WTC11 (cell line): ENCODE measurements at regions not wholly inside any gene's neighbourhood (a gene's known extent, or its start where the extent isn't known, plus 50 kb on each side); places are given as distances from the start of the nearest gene placed in this dataset.

Source experiments
- ATAC-seq: fragments of 200-7000 bp; cut with Tn5 transposase; 2 replicates; pipeline ENCODE4 v1.10.0; 2021; ENCODE audit warnings: mild to moderate bottlenecking, moderate library complexity
- CTCF ChIA-PET: fragments of 300-600 bp; sonication (Branson Sonifier 250); formaldehyde crosslinking; loops from one replicate; lab custom pipeline; 2021; ENCODE audit warnings: antibody characterized with exemption; lab: Charles Lee
- POLR2A ChIA-PET: fragments of 350-600 bp; sonication (Branson Sonifier 250); formaldehyde crosslinking; loops from one replicate; lab custom pipeline; 2021; ENCODE audit warnings: antibody characterized with exemption; lab: Charles Lee
- DNase-seq: peaks from one replicate; pipeline ENCODE4 v3.0.0; 2021; ENCODE audit warnings: low spot score
- H3K27ac Mint-ChIP-seq: 2 replicates; pipeline ENCODE4 v1.8.0; 2021; ENCODE audit warnings: mixed read lengths
- H3K27me3 Mint-ChIP-seq: 2 replicates; pipeline ENCODE4 v1.8.0; 2021; ENCODE audit warnings: low read depth, mild to moderate bottlenecking, moderate library complexity, mixed read lengths
- H3K36me3 Mint-ChIP-seq: 2 replicates; pipeline ENCODE4 v1.8.0; 2021; ENCODE audit warnings: mixed read lengths
- H3K4me1 Mint-ChIP-seq: 2 replicates; pipeline ENCODE4 v1.8.0; 2022; ENCODE audit warnings: mixed read lengths
- H3K4me3 Mint-ChIP-seq: 2 replicates; pipeline ENCODE4 v1.8.0; 2021; ENCODE audit warnings: mild to moderate bottlenecking, moderate library complexity, mixed read lengths
- H3K9me3 Mint-ChIP-seq: 2 replicates; pipeline ENCODE4 v1.8.0; 2021; ENCODE audit warnings: mixed read lengths
- ATF1 ChIP-seq: sonication (generic); formaldehyde crosslinking; IDR thresholded peaks from 2 replicates; pipeline ENCODE4 v1.8.1; 2023; ENCODE audit warnings: mild to moderate bottlenecking, moderate library complexity, missing genetic modification reagents
- CDX4 ChIP-seq: fragments of 250-450 bp; sonication (Bioruptor Pico); IDR thresholded peaks from 2 replicates; pipeline ENCODE4 v1.9.0; 2021; ENCODE audit warnings: moderate library complexity, mild to moderate bottlenecking, inconsistent platforms, borderline replicate concordance
- E2F1 ChIP-seq: sonication (generic); formaldehyde crosslinking; IDR thresholded peaks from 2 replicates; pipeline ENCODE4 v1.8.0; 2022; ENCODE audit warnings: mild to moderate bottlenecking, missing genetic modification reagents
- E2F4 ChIP-seq: sonication (generic); formaldehyde crosslinking; IDR thresholded peaks from 2 replicates; pipeline ENCODE4 v1.8.1; 2022; ENCODE audit warnings: low read depth, mild to moderate bottlenecking, moderate library complexity, missing genetic modification reagents, borderline replicate concordance
- FOXP4 ChIP-seq: sonication (generic); formaldehyde crosslinking; IDR thresholded peaks from 2 replicates; pipeline ENCODE4 v1.8.0; 2022; ENCODE audit warnings: mild to moderate bottlenecking, missing genetic modification reagents
- GTF2I ChIP-seq: fragments of 250-450 bp; sonication (Bioruptor Pico); conservative IDR thresholded peaks from 2 replicates; pipeline ENCODE4 v1.4.0; 2021; ENCODE audit warnings: mild to moderate bottlenecking
- HMGXB4 ChIP-seq: sonication (generic); formaldehyde crosslinking; IDR thresholded peaks from 2 replicates; pipeline ENCODE4 v1.8.1; 2023; ENCODE audit warnings: mild to moderate bottlenecking, moderate library complexity, missing genetic modification reagents
- MLX ChIP-seq: sonication (generic); formaldehyde crosslinking; IDR thresholded peaks from 2 replicates; pipeline ENCODE4 v1.8.1; 2023; ENCODE audit warnings: mild to moderate bottlenecking, missing genetic modification reagents, moderate library complexity
- MYBL2 ChIP-seq: sonication (generic); formaldehyde crosslinking; IDR thresholded peaks from 2 replicates; pipeline ENCODE4 v1.8.1; 2023; ENCODE audit warnings: mild to moderate bottlenecking, moderate library complexity, missing genetic modification reagents
- PRRX2 ChIP-seq: fragments of 250-450 bp; sonication (Bioruptor Pico); IDR thresholded peaks from 2 replicates; pipeline ENCODE4 v1.8.0; 2021; ENCODE audit warnings: mild to moderate bottlenecking
- SOX15 ChIP-seq: fragments of 250-450 bp; sonication (Bioruptor Pico); IDR thresholded peaks from 2 replicates; pipeline ENCODE4 v1.9.0; 2021; ENCODE audit warnings: mild to moderate bottlenecking
- ZNF121 ChIP-seq: sonication (generic); formaldehyde crosslinking; IDR thresholded peaks from 2 replicates; pipeline ENCODE4 v1.8.0; 2023; ENCODE audit warnings: missing genetic modification reagents
- ZNF425 ChIP-seq: fragments of 250-450 bp; sonication (Bioruptor Pico); conservative IDR thresholded peaks from 2 replicates; pipeline ENCODE4 v1.9.0; 2021; ENCODE audit warnings: mild to moderate bottlenecking
- ZNF532 ChIP-seq: fragments of 250-450 bp; sonication (Bioruptor Pico); IDR thresholded peaks from 2 replicates; pipeline ENCODE4 v1.9.0; 2021; ENCODE audit warnings: mild to moderate bottlenecking, borderline replicate concordance

- Mint-ChIP-seq H3K36me3 (no peaks in the 10 kb centered on the region), H3K27me3 (no peaks in the 10 kb centered on the region), H3K4me1 (peaks cover 5% of the 10 kb centered on the region; the same call in 1 of the 2 replicates), H3K4me3 (no peak overlapping the region), H3K27ac (no peak overlapping the region), H3K9me3 (no peaks in the 10 kb centered on the region)
- CTCF ChIA-PET: no interaction called here
- POLR2A ChIA-PET: no interaction called here
- TF ChIP-seq PRRX2 (CRISPR knock-in tag) (no peak), MYBL2 (CRISPR knock-in tag) (no peak), E2F4 (CRISPR knock-in tag) (no peak), E2F1 (CRISPR knock-in tag) (no peak), ZNF121 (no peak), ZNF425 (CRISPR knock-in tag) (no peak), FOXP4 (CRISPR knock-in tag) (no peak), ATF1 (CRISPR knock-in tag) (no peak), GTF2I (CRISPR knock-in tag) (no peak), ZNF532 (CRISPR knock-in tag) (no peak), SOX15 (CRISPR knock-in tag) (no peak), HMGXB4 (no peak), MLX (no peak), CDX4 (CRISPR knock-in tag) (no peak)
- no peak for DNase-seq
- ATAC-seq: no peak
Observed at GRCh38 chr16:64702415-64702814, 419.4 kb downstream of the CDH11 start.
